Lower lobe of right lung (tissue), 2 donors: ENCODE measurements at regions not wholly inside any gene's neighbourhood (a gene's known extent, or its start where the extent isn't known, plus 50 kb on each side); places are given as distances from the start of the nearest gene placed in this dataset.
A peak's percentile ranks its signal among the peaks of the same experiment; 100 is the strongest.

Experiments used
- ATAC-seq, 2 donors: fragments of 200-7000 bp; cut with Tn5 transposase; one replicate each; pipeline ENCODE4 v1.9.1; 2020 to 2022; ENCODE audit warnings: mild to moderate bottlenecking in 2 of 2, moderate library complexity in 2 of 2
- DNase-seq: peaks from one replicate; pipeline ENCODE4 v3.0.0-alpha.2; 2020
- H3K27ac ChIP-seq: fragments of 200-600 bp; one replicate; pipeline ENCODE4 v1.8.0; 2022
- H3K27me3 ChIP-seq: fragments of 200-600 bp; one replicate; pipeline ENCODE4 v1.8.0; 2022; ENCODE audit warnings: low read depth
- H3K36me3 ChIP-seq: fragments of 200-600 bp; one replicate; pipeline ENCODE4 v1.8.0; 2022; ENCODE audit warnings: mild to moderate bottlenecking
- H3K4me1 ChIP-seq: fragments of 200-600 bp; one replicate; pipeline ENCODE4 v1.8.0; 2022
- H3K4me3 ChIP-seq: fragments of 200-600 bp; one replicate; pipeline ENCODE4 v1.8.0; 2022; ENCODE audit warnings: mild to moderate bottlenecking
- H3K9me3 ChIP-seq: fragments of 200-600 bp; one replicate; pipeline ENCODE4 v1.8.0; 2022
- CTCF ChIP-seq: fragments of 200-600 bp; IDR thresholded peaks from one replicate; pipeline ENCODE4 v1.8.0; 2022; ENCODE audit warnings: antibody characterized with exemption, mild to moderate bottlenecking
- intact Hi-C: fragments of 100-400 bp; cut with DNase I; formaldehyde crosslinking; loops from one replicate; pipeline ENCODE4 v1.11.0; 2022
- donor health status: DM: no; HTN: yes; CAD: no; lungs with severe emphysema.

- Histone ChIP-seq H3K36me3 (no peaks in the 10 kb centered on the region), H3K27me3 (no peaks in the 10 kb centered on the region), H3K4me1 (no peaks in the 10 kb centered on the region), H3K9me3 (no peaks in the 10 kb centered on the region), H3K4me3 (no peak overlapping the region), H3K27ac (no peak overlapping the region)
- intact Hi-C loops: no loop called here
- ATAC-seq: no peak
- DNase-seq: no peak
- no peak for TF ChIP-seq CTCF
Observed at GRCh38 chr2:21428754-21429153, 305.0 kb downstream of the TDRD15 start.

GRCh38 chr2:21429747-21430146 lies 306.0 kb downstream of the TDRD15 start:
- no peak for ATAC-seq
- no peak for DNase-seq
- no peaks in the 10 kb centered on the region for H3K9me3 ChIP-seq
- no peaks in the 10 kb centered on the region for H3K4me1 ChIP-seq
- H3K36me3 ChIP-seq: no peaks in the 10 kb centered on the region
- TF ChIP-seq CTCF: no peak
- no peaks in the 10 kb centered on the region for H3K27me3 ChIP-seq
- H3K27ac ChIP-seq: no peak overlapping the region
- H3K4me3 ChIP-seq: no peak overlapping the region
- intact Hi-C loops: no loop called here

- intact Hi-C loops: no loop called here
- Histone ChIP-seq H3K27me3 (no peaks in the 10 kb centered on the region), H3K36me3 (no peaks in the 10 kb centered on the region), H3K27ac (no peak overlapping the region), H3K4me1 (no peaks in the 10 kb centered on the region), H3K4me3 (no peak overlapping the region), H3K9me3 (no peaks in the 10 kb centered on the region)
- DNase-seq (no peak), ATAC-seq (no peak)
- no peak for TF ChIP-seq CTCF
Observed at GRCh38 chr2:21431078-21431477, 307.3 kb downstream of the TDRD15 start.

GRCh38 chr2:21438949-21439348 lies 315.2 kb downstream of the TDRD15 start:
- intact Hi-C loops: no loop called here

GRCh38 chr2:21441442-21441841 lies 317.7 kb downstream of the TDRD15 start:
- no peaks in the 10 kb centered on the region for H3K9me3 ChIP-seq
- no peaks in the 10 kb centered on the region for H3K27me3 ChIP-seq
- H3K4me1 ChIP-seq: no peaks in the 10 kb centered on the region
- H3K27ac ChIP-seq: no peak overlapping the region
- H3K4me3 ChIP-seq: no peak overlapping the region
- no peaks in the 10 kb centered on the region for H3K36me3 ChIP-seq
- TF ChIP-seq CTCF: no peak
- intact Hi-C loops: no loop called here
- ATAC-seq (no peak), DNase-seq (no peak)

More at GRCh38 chr2:21438949-21439348, 315.2 kb downstream of the TDRD15 start:
- no peaks in the 10 kb centered on the region for H3K36me3 ChIP-seq
- no peak overlapping the region for H3K27ac ChIP-seq
- peak in 1 of 2 donors; percentile 60 for ATAC-seq
- H3K4me1 ChIP-seq: no peaks in the 10 kb centered on the region
- no peak overlapping the region for H3K4me3 ChIP-seq
- DNase-seq: no peak
- H3K27me3 ChIP-seq: no peaks in the 10 kb centered on the region
- H3K9me3 ChIP-seq: no peaks in the 10 kb centered on the region
- TF ChIP-seq CTCF: no peak

GRCh38 chr2:21443494-21444105 lies 319.8 kb downstream of the TDRD15 start:
- TF ChIP-seq CTCF: no peak
- intact Hi-C loops: no loop called here
- no peak for DNase-seq
- no peaks in the 10 kb centered on the region for H3K36me3 ChIP-seq
- ATAC-seq: no peak
- H3K27ac ChIP-seq: no peak overlapping the region
- no peak overlapping the region for H3K4me3 ChIP-seq
- no peaks in the 10 kb centered on the region for H3K4me1 ChIP-seq
- no peaks in the 10 kb centered on the region for H3K27me3 ChIP-seq
- H3K9me3 ChIP-seq: no peaks in the 10 kb centered on the region
